ENCODE measurements at regions not wholly inside any gene's neighbourhood (a gene's known extent, or its start where the extent isn't known, plus 50 kb on each side); places are given as distances from the start of the nearest gene placed in this dataset.
"Not testable (repeated sequence)": the region's sequence is repeated elsewhere in the genome, so short reads cannot be mapped to it uniquely, and the experiment has no call there.

- DNase-seq = no peak
Observed at GRCh38 chr3:95319921-95320494, 1257.1 kb downstream of the NSUN3 start.

- no peak for DNase-seq
Observed at GRCh38 chr3:95327478-95327877, 1264.6 kb downstream of the NSUN3 start.

DNA sequence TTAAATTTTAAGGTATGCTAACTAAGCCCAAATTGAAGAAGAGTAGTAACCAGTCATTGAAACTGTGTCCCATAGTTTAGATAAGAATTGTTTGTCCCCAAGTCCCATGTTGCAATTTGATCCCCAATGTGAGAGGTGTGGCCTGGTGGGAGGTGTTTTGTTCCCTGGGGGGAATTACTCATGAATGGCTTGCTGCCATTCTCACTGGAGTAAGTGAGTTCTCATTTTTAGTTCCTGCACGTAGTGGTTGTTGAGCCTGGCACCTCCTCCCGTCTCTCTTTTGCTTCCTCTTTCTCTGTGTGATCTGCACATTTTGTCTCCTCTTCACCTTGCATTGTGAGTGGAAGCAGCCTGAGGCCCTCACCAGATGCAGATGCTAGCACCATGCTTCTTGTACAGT is 1271.0 kb downstream of the NSUN3 start:
- no peak for DNase-seq

- no peak for DNase-seq
Observed at GRCh38 chr3:95334461-95334860, 1271.6 kb downstream of the NSUN3 start.

DNA sequence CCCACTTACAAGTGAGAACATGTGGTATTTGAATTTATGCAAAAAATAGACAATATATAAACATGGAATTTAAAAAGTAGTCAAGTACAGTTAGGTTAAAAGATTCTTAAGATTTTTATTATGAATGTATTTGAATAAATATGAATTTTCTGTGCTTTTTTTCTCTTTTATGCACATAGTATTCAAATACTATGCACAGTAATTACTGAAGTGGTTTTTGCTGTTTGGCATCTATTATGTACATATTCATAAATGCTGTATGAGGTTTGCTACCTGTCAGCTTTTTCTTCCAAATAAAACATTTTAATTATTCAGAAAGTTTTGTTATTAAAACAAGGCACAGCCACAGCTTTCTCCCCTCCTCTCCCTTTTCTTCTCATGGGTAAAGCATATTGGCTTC is 1272.7 kb downstream of the NSUN3 start:
- no peak for DNase-seq

DNA sequence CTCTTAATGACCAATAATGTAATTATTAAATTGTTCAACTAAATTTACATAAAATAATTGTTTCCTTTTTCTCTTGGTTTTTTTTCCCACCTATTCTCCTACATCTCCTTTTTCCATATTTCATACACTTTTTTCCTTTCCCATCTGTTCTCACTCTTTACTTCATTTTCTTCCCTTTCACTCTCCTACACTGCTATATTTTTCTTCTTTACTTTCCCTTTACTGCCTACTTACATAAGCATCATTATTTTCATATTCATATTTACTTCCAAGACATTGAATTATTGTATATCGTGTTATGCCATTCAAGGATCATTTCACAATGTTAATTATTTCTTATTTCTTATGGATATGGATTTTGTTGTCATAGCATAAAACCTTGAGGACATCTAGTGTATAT is 1275.6 kb downstream of the NSUN3 start:
- DNase-seq = no peak

GRCh38 chr3:95341314-95341713 is 1278.5 kb downstream of the NSUN3 start:
- DNase-seq = no peak

DNA sequence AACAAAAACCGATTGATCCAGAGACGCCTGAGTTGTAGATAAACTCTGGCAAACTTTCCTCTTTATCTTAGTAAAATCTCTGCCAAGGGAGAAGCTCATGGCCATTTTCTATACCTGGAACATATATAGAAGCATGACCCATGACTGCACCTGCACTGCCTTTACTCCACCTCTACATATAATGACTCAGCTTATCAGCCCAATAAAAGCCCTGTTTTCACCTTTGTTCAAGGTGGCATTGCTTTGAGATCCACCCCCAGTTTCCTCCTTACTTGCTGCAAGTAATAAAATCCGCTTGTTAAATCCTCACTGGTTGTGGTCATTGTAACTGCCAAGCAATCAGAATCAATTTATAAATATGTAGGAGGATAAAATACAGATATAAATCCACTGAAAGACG is 1280.4 kb downstream of the NSUN3 start:
- DNase-seq = no peak

GRCh38 chr3:95343767-95344166 is 1280.9 kb downstream of the NSUN3 start:
- DNase-seq = no peak

- DNase-seq = not testable (repeated sequence)
Observed at GRCh38 chr3:95347936-95348335, 1285.1 kb downstream of the NSUN3 start.

- DNase-seq = no peak
Observed at GRCh38 chr3:95348879-95349278, 1286.0 kb downstream of the NSUN3 start.

- DNase-seq = no peak
Observed at GRCh38 chr3:95350049-95350448, 1287.2 kb downstream of the NSUN3 start.

- DNase-seq = no peak
Observed at GRCh38 chr3:95351158-95351557, 1288.3 kb downstream of the NSUN3 start.

- DNase-seq = no peak
Observed at GRCh38 chr3:95352471-95352870, 1289.6 kb downstream of the NSUN3 start.

DNA sequence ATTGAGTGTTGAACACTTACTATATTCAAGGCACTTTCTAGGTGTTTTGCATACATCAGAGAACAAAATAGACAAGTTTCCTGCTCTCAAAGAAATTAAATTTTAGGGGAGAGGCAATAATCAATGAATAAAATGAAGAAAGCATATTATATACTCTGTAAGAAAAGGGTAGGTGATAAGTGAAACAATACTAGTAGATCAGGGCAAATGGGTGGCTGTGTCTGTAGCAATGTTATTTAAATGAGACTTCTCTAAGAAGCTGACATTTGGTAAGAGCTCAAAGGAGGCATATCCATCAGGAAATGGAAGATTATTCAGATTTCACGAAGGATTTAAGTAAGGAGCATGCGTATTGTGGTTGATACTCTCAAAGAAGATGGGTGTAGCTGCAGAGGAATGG is 1291.6 kb downstream of the NSUN3 start:
- DNase-seq = no peak

GRCh38 chr3:95356764-95357501 is 1294.1 kb downstream of the NSUN3 start:
- no peak for DNase-seq

GRCh38 chr3:95387242-95388021 is 1324.6 kb downstream of the NSUN3 start:
- no peak for DNase-seq

- DNase-seq = no peak
Observed at GRCh38 chr3:95389725-95390313, 1327.0 kb downstream of the NSUN3 start.

GRCh38 chr3:95394286-95394685 is 1331.4 kb downstream of the NSUN3 start:
- DNase-seq = no peak

GRCh38 chr3:95399585-95399984 is 1336.7 kb downstream of the NSUN3 start:
- DNase-seq = no peak

DNA sequence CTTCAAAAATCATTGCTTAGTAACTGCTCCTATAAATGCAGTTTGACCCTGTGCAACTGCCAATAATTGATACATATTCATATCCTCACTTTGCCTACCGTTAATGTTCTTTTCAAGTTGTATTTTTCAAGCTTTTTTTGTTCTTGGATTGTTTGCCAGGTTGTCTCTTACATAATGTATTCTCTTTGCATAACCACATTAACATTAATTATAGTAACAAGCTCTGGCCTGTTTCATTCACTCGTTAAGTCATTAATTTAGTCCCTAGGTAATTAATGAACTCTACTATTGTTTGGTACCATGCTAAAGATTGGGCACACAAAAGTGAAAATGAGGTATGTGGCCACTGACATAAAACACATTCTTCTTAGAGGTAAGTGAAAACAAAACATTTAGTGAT is 1338.8 kb downstream of the NSUN3 start:
- no peak for DNase-seq

- no peak for DNase-seq
Observed at GRCh38 chr3:95407709-95408463, 1345.0 kb downstream of the NSUN3 start.

GRCh38 chr3:95408464-95408862 is 1345.6 kb downstream of the NSUN3 start:
- no peak for DNase-seq

Measured in EL (cell line).